Astrocyte (in vitro differentiated cells and primary cell): ENCODE measurements at regions not wholly inside any gene's neighbourhood (a gene's known extent, or its start where the extent isn't known, plus 50 kb on each side); places are given as distances from the start of the nearest gene placed in this dataset.

ENCODE experiments used
- CTCF ChIP-seq: IDR thresholded peaks from 2 replicates; pipeline ENCODE4 v1.5.1; 2011; ENCODE audit warnings: low read depth, mild to moderate bottlenecking, inconsistent platforms, low read length, moderate library complexity; ENCODE audit not compliant: insufficient read depth
- EZH2 ChIP-seq: IDR thresholded peaks from 2 replicates; pipeline ENCODE4 v1.6.1; 2012; ENCODE audit warnings: mild to moderate bottlenecking, low read length, inconsistent platforms; ENCODE audit not compliant: insufficient read depth

- TF ChIP-seq CTCF: no peak
- TF ChIP-seq EZH2: no peak
These were observed 393.6 kb downstream of the ZEB2 start for GRCh38 chr2:144126302-144126701.
